ENCODE measurements at regions not wholly inside any gene's neighbourhood (a gene's known extent, or its start where the extent isn't known, plus 50 kb on each side); places are given as distances from the start of the nearest gene placed in this dataset.

GRCh38 chr4:29033703-29034102 lies 1686.5 kb upstream of the PCDH7 start:
- H3K36me3 ChIP-seq = no peaks in the 10 kb centered on the region
- H3K27me3 ChIP-seq = no peaks in the 10 kb centered on the region
- TF ChIP-seq CTCF (IDR thresholded peaks at IDR 0.05) (no peak), POLR2AphosphoS5 (IDR thresholded peaks at IDR 0.05) (no peak), POLR2A (IDR thresholded peaks at IDR 0.05) (no peak)

GRCh38 chr4:29037501-29037900 lies 1682.7 kb upstream of the PCDH7 start:
- Histone ChIP-seq H3K4me3 (no peak overlapping the region), H3K4me1 (no peaks in the 10 kb centered on the region), H3K27ac (no peak overlapping the region), H3K36me3 (no peaks in the 10 kb centered on the region), H3K9me3 (peaks cover 0 to 3% of the 10 kb centered on the region in 2 donors), H3K27me3 (no peaks in the 10 kb centered on the region)
- intact Hi-C loops (cut with DNase I; ENCODE audit: low total_unique reads) = no loop called here
- TF ChIP-seq POLR2AphosphoS5 (IDR thresholded peaks at IDR 0.05) (no peak), CTCF (IDR thresholded peaks at IDR 0.05) (no peak), POLR2A (IDR thresholded peaks at IDR 0.05) (no peak)
- no peak for DNase-seq (ENCODE audit: low spot score in 2 of 2)

More at GRCh38 chr4:29033703-29034102, 1686.5 kb upstream of the PCDH7 start:
- no peak overlapping the region for H3K27ac ChIP-seq
- H3K4me1 ChIP-seq = no peaks in the 10 kb centered on the region
- peaks cover 0 to 3% of the 10 kb centered on the region in 2 donors for H3K9me3 ChIP-seq
- intact Hi-C loops (cut with DNase I; ENCODE audit: low total_unique reads) = no loop called here
- no peak for DNase-seq (ENCODE audit: low spot score in 2 of 2)
- H3K4me3 ChIP-seq = no peak overlapping the region

- no peak for DNase-seq (ENCODE audit: low spot score in 2 of 2)
- H3K4me1 ChIP-seq = no peaks in the 10 kb centered on the region
- no peaks in the 10 kb centered on the region for H3K9me3 ChIP-seq
- H3K27ac ChIP-seq = no peak overlapping the region
- no peaks in the 10 kb centered on the region for H3K27me3 ChIP-seq
- intact Hi-C loops (cut with DNase I; ENCODE audit: low total_unique reads) = no loop called here
- H3K36me3 ChIP-seq = no peaks in the 10 kb centered on the region
- no peak overlapping the region for H3K4me3 ChIP-seq
- TF ChIP-seq POLR2AphosphoS5 (IDR thresholded peaks at IDR 0.05) (no peak), POLR2A (IDR thresholded peaks at IDR 0.05) (no peak), CTCF (IDR thresholded peaks at IDR 0.05) (no peak)
These were observed 1676.8 kb upstream of the PCDH7 start for GRCh38 chr4:29043411-29043810.

GRCh38 chr4:29046186-29046585 lies 1674.0 kb upstream of the PCDH7 start:
- H3K27ac ChIP-seq = no peak overlapping the region
- no peaks in the 10 kb centered on the region for H3K36me3 ChIP-seq
- H3K4me3 ChIP-seq = no peak overlapping the region
- H3K9me3 ChIP-seq = no peaks in the 10 kb centered on the region
- H3K4me1 ChIP-seq = no peaks in the 10 kb centered on the region
- H3K27me3 ChIP-seq = no peaks in the 10 kb centered on the region
- intact Hi-C loops (cut with DNase I; ENCODE audit: low total_unique reads) = no loop called here
- TF ChIP-seq CTCF (IDR thresholded peaks at IDR 0.05) = no peak
- no peak for TF ChIP-seq POLR2A (IDR thresholded peaks at IDR 0.05)
- TF ChIP-seq POLR2AphosphoS5 (IDR thresholded peaks at IDR 0.05) = no peak
- no peak for DNase-seq (ENCODE audit: low spot score in 2 of 2)

GRCh38 chr4:29046781-29047180 lies 1673.4 kb upstream of the PCDH7 start:
- intact Hi-C loops (cut with DNase I; ENCODE audit: low total_unique reads) = no loop called here
- no peaks in the 10 kb centered on the region for H3K27me3 ChIP-seq
- TF ChIP-seq CTCF (IDR thresholded peaks at IDR 0.05) (no peak), POLR2A (IDR thresholded peaks at IDR 0.05) (no peak), POLR2AphosphoS5 (IDR thresholded peaks at IDR 0.05) (no peak)
- DNase-seq (ENCODE audit: low spot score in 2 of 2) = no peak
- H3K9me3 ChIP-seq = no peaks in the 10 kb centered on the region
- no peak overlapping the region for H3K4me3 ChIP-seq
- H3K36me3 ChIP-seq = no peaks in the 10 kb centered on the region
- no peak overlapping the region for H3K27ac ChIP-seq
- no peaks in the 10 kb centered on the region for H3K4me1 ChIP-seq
